ENCODE measurements at regions not wholly inside any gene's neighbourhood (a gene's known extent, or its start where the extent isn't known, plus 50 kb on each side); places are given as distances from the start of the nearest gene placed in this dataset.

- TF ChIP-seq CTCF (conservative IDR thresholded peaks at IDR 0.05; ENCODE audit: low read depth, low read length) (no peak), EZH2 (IDR thresholded peaks at IDR 0.05; ENCODE audit: low read length, unreplicated experiment) (no peak), EZH2phosphoT487 (IDR thresholded peaks at IDR 0.05; ENCODE audit: borderline replicate concordance, low read length) (no peak)
Measured at GRCh38 chr6:19303383-19303782, 533.8 kb upstream of the ID4 start.

Measured in PC-3 (cell line).